ENCODE measurements at regions not wholly inside any gene's neighbourhood (a gene's known extent, or its start where the extent isn't known, plus 50 kb on each side); places are given as distances from the start of the nearest gene placed in this dataset.

- DNase-seq (ENCODE audit: low spot score): no peak
Measured at GRCh38 chr15:72966641-72967040, 85.6 kb upstream of the NEO1 start.

DNA sequence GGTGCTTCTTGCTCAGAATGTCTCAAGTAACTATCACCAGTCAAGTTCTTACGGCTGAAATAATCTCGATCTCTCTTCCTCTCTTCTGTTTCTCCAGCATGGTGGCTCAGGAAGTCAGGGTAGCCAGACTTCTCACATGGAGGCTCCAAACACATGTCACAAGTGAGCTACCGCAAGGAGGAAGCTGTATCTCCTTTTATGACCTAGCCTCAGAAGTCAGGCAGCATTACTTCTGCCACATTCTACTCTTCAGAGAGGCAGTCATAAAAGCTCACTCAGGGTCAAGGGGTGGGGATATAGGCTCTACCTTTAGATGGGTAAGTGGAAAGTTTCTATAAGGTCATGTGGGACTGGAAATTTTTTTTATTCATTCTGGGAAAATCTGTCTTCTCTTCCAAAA, 86.6 kb upstream of the NEO1 start:
- DNase-seq (ENCODE audit: low spot score): no peak

DNA sequence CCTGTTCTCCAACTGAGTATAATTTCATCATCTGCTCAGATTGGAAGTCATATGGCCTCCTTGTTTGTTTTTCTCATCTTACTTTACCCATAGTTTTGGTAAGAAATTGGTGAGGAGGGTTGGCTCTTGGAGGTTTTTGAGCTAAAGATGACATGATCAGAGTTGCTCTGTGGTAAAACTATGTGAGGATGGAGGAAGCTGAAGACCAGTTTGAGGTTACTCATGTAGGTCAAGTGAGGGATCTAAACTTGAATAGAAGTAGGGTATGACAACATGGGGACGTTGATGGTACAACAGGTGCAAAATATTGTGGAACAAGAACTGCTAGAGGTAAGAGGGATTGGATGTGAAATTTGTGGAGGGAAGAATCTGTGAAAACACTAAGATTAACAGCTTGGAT, 87.7 kb upstream of the NEO1 start:
- DNase-seq (ENCODE audit: low spot score): no peak

GRCh38 chr15:72964135-72964534, 88.1 kb upstream of the NEO1 start:
- DNase-seq (ENCODE audit: low spot score): no peak

DNA sequence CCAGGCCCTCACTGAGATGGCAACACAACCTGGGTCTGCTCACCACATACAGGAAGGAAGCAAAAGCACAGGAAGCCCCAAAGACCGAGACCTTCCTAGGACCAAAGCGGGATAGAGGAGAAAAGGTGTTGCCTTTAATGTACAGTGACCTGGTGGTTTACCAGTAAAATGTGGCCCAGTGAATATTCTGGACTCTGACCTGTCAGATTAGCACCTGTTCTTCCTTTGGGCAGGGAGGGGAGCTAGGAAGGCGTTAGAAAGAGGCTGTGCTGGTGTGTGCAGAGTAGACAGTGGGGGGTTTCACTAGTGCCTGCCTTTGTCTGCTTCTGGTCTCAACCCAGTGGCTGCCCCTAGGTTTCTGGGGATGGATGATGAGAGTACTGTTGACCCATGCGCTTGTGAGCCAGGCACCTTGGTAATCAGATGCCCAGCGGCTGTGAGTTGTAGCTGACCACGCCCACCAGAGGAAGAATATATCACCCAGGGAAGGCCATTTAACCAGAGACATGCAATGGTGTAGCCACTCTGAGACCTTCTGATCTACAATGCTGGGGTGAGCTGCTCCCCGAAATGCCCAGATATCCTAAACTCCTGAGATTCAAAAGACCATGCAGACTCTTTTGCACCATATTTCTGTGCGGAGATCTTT, 90.1 kb upstream of the NEO1 start:
- DNase-seq (ENCODE audit: low spot score): no peak

DNA sequence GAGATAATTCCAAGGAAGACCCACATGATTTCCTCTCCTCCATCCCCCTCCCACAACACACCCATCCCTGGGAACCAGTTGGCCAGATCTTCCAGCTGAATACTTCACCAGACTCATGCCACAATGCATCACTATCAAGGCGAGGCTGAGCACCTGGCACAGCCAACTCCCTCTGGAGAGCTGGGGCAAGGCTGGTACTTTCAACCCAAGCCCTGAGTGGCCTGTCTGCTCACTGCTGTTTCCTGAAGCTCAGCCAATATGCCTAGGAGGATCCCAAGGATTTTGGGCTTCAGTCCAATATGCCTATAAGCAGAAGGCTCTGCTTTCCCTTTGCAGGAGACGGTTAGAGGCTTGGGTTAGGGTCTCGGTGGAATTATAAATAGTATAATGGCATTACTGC, 90.9 kb upstream of the NEO1 start:
- DNase-seq (ENCODE audit: low spot score): no peak

DNA sequence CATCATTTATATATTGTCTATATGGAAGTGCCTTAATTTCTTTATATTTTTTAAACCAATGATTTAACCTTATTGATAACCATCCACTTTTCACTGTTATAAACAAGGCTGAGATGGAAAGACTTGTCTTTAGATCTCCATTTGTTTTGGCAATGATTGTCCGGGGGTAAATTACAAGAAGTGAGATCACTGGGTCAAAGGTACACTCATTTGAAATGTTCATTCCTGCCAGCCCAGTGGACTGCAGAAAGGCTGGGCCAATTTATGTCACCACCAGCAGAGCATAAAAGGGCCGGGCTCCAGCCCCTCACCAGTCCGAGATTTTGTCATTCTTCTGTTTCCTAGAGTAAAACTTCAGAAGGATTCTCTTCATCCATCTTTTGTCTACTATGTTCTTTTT, 93.6 kb upstream of the NEO1 start:
- DNase-seq (ENCODE audit: low spot score): no peak

GRCh38 chr15:72953306-72953705, 99.0 kb upstream of the NEO1 start:
- DNase-seq (ENCODE audit: low spot score): no peak

DNA sequence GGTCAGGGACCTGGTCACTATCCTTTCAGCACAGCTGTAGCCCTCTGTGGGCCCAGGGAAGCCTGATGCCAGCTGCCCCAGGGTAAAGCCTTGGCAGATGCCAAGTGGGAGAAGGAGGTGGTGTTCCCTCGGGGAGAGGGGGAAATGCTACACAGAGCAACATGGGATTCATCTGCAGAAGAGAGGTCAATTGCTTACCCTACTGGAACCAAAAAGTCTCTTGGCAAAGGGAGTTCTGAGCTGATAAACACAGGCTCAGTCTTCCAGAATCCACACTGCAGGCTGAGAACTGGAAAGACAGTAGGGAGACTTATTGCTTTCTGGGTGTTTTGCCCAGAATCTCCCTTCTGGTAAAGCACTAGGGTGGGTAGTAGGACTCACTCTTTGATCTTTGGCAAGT, 100.1 kb upstream of the NEO1 start:
- no peak for DNase-seq (ENCODE audit: low spot score)

DNA sequence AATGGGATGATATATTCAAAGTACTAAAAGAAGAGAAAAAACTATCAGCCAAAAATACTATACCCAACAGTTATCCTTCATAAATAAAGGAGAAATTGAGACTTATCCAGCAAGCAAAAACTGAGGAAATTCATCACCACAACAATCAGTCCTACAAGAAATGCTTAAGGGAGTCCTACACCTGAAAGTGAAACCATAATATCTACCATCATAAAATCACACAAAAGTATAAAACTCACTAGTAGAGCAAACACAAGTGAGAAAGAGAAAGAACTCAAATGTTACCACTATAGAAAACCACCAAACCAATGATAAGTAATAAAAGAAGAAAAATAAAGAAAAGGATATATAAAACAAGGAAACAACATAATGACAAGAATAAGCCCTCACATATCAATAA, 103.6 kb upstream of the NEO1 start:
- DNase-seq (ENCODE audit: low spot score): no peak

DNA sequence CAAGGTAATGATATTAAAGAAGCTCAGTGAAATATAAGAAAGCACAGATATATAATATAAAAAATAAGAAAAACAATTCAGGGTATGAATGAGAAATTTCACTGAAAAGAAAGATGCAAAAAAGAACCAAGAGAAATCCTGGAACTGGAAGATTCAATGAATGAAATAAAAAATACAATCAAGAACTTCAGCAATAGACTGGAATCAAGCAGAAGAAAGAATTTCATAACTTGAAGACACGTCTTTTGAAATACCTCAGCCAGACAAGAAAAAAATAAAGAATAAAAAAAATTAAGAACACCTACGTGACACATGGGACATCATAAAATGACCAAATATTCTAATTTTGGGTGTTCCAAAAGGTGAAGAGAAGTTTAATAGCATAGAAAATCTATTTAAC, 104.6 kb upstream of the NEO1 start:
- no peak for DNase-seq (ENCODE audit: low spot score)

DNA sequence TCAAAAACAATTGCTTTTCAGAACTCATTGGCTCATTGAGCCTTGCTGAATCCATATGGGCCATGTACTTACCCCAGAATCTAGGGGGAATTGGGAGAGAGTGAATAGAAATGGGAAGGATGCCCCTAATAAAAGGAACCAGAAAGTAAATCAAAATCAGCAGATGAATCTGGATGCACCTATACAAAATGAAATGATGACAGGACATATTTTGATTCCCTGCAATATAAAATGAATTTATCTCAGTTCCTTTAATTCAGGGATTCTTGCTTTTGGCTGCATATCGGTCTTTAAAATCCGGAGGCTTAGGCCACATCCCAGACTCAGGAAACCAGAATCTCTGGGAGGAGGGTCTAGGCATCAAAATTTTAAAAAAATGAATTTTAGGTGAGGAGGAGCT, 107.7 kb upstream of the NEO1 start:
- DNase-seq (ENCODE audit: low spot score): no peak

- no peak for DNase-seq (ENCODE audit: low spot score)
Measured at GRCh38 chr15:72940229-72940622, 112.0 kb upstream of the NEO1 start.

- peak; percentile 13 for DNase-seq (ENCODE audit: low spot score)
Measured at GRCh38 chr15:72939514-72940228, 112.6 kb upstream of the NEO1 start.

DNA sequence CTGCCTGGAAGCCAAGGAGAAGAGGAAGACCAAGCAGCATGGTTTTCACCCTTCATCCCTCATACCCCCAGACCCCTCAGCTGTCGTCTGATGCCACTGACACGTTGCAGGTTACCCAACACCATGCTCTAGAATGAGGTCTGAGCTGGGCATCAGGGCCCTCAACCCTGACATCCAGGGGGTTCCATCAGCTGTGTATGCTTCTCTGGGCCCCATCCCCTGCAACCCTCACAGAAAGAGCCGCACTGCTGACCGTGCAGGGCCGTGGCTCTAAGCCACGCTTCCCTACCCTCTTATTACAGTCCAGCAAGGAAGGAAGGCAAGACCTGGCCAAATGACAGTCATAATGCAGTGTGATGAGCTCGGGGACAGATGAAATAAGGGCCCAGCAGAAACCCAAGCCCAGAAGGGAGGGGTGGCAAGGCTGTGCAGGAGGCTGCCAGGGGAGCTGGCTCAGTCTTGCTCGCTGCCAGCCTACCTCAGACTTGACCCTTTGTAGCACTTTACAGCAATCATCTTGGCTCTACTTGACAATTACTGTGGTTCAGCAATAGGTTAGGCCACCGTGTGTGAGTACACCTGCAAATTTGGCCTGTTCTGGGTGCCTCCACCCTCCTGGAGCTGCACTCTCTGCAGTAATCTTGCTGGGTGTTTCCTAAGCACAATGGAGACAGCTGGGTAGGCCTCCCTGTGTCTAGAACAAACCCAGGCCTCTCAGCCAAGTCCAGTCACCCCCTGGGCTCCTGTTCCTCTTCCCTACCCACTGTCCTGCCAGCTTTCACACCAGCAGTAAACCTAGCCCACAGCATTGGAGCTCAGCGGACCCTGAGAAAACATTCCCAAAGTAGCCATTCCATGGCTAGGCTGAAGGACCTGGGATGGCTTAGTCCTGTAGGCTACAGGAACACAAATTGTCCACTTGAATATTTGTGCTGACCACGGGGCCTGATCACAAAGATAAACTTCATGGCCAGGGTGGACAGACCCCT, 115.3 kb upstream of the NEO1 start:
- no peak for DNase-seq (ENCODE audit: low spot score)

- DNase-seq (ENCODE audit: low spot score): no peak
Measured at GRCh38 chr15:72936237-72936636, 116.0 kb upstream of the NEO1 start.

DNA sequence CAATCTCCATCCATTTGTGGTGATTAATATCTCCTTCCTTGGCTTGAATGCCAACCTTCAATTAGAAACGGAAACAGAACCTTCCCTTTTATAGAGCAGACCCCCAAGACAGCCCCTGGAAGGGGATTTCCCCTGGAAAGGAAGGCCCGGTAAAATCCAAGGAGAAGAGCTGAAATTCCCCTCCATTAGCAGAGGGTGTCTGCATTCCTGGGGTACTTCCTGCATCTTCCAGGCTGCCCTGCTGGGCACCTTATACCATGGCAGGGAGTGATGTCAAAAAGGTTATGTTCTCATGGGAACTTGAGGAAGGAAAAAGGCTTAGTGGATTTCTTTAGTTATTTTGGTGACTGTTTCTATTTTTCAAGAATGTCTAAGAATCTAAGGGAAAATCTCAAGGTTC, 116.7 kb upstream of the NEO1 start:
- no peak for DNase-seq (ENCODE audit: low spot score)

GRCh38 chr15:72934921-72935320, 117.3 kb upstream of the NEO1 start:
- no peak for DNase-seq (ENCODE audit: low spot score)

GRCh38 chr15:72933976-72934375, 118.3 kb upstream of the NEO1 start:
- DNase-seq (ENCODE audit: low spot score): no peak

- DNase-seq (ENCODE audit: low spot score): no peak
Measured at GRCh38 chr15:72932472-72932871, 119.8 kb upstream of the NEO1 start.

DNA sequence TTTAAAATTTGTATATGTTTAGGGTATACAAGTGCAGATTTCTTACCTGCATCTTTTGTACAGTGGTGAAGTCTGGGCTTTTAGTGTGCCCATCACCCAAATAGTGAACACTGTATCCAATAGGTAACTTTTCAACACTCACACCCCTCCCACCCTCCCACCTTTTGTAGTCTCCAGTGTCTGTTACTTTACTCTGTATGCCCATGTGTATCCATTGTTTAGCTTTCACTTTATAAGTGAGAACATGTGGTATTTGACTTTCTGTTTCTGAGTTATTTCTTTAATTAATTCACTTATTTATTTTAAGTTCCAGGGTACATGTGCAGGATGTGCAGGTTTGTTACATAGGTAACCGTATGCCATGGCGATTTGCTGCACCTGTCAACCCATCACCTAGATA, 124.8 kb upstream of the NEO1 start:
- no peak for DNase-seq (ENCODE audit: low spot score)

GRCh38 chr15:72925661-72926060, 126.6 kb upstream of the NEO1 start:
- DNase-seq (ENCODE audit: low spot score): no peak

DNA sequence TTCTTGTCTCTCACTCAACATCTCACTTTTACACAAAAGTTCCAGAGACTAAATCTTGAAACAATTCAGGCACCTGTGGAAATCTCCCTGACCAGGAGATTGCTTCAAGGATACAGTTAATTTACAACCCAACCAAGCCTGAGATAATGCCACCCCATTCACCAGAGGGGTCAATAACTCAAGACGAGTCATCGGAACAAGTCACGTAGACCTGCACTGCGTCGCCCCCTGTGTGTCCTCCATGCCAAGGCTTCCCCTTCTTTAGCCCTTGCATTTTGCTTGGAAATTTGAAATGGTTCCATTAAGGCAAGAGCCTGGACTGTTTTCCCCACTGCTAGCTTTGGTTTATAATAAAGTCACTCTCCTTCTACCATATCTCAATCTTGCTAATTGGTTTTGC, 129.0 kb upstream of the NEO1 start:
- DNase-seq (ENCODE audit: low spot score): no peak
